Inflammatory macrophage treated with lipopolysaccharide for 4 hours (primary cell): ENCODE measurements at regions not wholly inside any gene's neighbourhood (a gene's known extent, or its start where the extent isn't known, plus 50 kb on each side); places are given as distances from the start of the nearest gene placed in this dataset.

Source experiments
- DNase-seq: peaks from one replicate; pipeline ENCODE4 v3.0.0-alpha.2; 2020

GRCh38 chr4:54914781-54915180 is 210.6 kb downstream of the KDR start:
- no peak for DNase-seq

- DNase-seq: no peak
Observed at GRCh38 chr4:54913751-54914526, 211.5 kb downstream of the KDR start.

DNA sequence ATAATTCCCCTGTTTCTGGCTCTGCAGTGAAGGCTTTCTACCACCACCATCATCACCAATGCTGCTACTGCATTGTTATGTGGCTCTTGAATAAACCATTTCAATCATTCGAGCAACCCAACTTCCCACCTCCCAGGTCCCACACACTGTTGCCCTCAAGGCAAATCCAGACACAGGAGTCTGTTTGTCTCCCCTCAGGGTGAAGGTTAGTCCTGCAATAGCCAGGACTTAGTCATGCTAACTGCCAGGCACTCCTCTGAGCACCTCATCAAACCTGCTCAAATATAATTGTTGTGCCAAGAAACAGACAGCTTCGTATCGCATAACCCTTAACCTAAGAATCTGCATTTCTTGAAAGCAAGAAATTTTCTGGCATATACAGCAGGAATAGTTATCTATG is 213.2 kb downstream of the KDR start:
- DNase-seq: no peak

DNA sequence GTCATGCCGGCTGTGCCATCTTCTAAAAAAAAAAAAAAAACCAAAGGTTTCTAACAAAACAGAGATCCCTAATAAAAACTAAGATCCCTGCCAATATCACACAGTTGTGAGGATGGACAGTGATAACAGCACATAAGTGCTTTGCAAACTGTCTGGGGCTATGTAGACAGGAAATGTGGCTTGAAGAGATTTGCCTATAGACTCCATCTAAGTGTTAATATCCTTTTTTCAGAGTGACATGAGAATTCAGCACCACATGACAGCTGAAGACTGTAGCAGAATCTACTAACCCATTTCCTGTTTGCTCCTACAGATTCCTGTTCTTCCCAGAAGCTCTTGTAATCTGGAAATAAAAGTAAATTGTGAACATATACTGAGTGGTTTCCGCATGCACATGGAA is 215.4 kb downstream of the KDR start:
- DNase-seq: no peak

- no peak for DNase-seq
Observed at GRCh38 chr4:54908763-54909162, 216.6 kb downstream of the KDR start.

- no peak for DNase-seq
Observed at GRCh38 chr4:54904953-54905352, 220.4 kb downstream of the KDR start.

DNA sequence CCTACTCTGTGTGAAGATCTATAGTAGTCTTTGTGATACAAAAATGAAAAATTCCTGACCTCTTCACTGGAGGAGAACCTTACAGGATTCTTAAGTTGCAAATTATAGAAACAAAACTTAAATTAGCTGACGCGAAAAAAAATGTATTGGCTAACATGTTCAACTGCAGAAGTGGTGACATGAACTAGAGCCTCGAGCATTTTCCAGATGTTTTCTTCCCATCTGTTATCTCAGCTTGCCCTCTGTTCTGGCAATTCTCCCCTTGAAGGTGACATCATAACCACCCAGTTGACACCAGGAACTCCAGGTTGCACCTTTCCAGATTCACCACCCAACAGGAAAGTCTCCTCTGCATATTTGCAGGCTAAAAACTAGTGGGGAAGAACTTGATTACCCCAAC is 222.4 kb downstream of the KDR start:
- no peak for DNase-seq

- DNase-seq: no peak
Observed at GRCh38 chr4:54902271-54902670, 223.1 kb downstream of the KDR start.

DNA sequence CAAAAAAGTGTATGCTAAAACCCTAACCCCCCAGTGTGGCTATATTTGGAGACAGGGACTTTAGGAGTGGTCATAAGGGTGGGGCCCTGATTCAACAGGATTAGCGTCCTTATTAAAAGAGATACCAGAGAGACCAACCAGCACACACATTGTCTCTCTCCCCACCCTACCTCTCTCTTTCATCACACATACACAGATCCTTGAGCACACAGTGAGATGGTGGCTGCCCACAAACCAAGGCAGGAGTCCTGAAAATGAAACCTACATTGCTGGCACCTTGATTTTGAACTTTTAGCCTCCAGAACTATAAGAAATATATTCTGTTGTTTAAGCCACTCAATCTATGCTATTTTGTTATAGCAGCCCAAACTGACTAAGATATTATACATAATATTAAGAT is 224.2 kb downstream of the KDR start:
- no peak for DNase-seq

DNA sequence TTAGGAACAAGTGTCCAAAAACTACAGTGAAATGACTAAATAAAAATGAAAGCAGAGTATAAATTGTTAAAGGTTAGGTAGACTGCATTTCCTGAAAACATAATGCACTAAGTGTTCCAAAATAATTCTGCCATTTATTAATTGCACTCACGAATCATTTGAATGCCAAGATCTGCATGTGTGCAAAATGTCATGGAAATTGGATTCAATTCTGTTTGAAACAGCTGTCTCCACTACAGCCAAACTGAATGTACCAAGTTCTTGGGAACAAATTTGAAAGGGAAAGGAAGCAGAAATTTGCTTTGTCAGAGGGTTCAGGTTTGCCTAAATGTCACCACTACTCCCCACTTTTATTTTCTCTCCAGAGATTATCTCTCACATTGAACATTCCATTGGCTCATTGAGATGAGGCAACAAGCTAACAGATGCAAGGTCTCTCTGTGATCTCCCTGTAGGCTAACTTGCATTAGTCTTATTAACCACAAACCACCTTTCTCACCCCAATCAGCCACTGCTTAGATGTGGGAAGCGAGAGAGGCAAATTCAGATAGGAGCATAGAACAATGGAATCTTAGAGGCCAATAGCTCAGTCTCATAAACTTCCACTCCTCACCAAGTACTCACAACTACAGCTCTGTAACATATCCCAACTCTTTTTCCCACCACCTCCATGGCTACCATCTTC is 226.6 kb downstream of the KDR start:
- DNase-seq: no peak

DNA sequence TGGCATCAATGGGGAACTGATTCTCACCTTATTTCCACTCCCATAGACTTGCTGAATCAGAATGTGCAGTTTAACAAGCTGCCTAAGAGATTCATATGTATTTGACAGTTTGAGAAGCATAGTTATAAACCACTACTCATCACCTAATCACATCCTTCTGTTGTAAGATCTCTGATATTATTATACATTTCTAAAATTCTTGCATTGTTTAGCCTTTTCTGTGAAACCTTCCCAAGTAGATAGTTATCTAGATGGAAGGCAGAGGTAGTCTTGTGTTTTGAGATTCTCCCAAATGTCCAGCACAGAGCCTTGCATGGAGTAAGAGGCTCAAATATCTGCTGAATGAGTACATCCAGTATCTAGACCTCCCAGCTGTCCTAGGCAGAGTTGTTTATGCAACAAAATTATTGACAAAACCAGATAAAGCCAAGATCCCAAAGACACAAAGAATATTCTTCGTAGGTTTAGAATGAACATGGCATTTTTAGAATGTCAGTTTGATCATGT is 227.3 kb downstream of the KDR start:
- no peak for DNase-seq

DNA sequence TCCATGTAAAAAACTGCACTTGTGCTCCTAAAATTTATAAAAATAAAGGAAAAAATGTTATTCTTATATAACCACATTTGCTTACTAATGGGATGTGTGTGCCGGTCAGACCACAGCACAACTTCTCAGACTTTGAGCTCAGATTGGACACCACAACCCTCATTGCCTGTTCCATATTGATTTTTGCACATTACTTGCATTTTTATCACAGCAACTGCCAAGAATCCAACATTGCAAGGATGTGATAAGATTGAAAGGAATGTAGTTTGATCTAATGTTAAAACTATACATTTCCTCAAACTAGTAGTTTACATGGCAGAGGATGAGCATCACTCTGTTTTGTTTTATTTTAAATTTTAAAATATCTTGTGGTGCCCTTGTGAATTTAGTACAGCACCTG is 227.8 kb downstream of the KDR start:
- DNase-seq: no peak

GRCh38 chr4:54882616-54883015 is 224.9 kb downstream of the KIT start:
- DNase-seq: no peak

DNA sequence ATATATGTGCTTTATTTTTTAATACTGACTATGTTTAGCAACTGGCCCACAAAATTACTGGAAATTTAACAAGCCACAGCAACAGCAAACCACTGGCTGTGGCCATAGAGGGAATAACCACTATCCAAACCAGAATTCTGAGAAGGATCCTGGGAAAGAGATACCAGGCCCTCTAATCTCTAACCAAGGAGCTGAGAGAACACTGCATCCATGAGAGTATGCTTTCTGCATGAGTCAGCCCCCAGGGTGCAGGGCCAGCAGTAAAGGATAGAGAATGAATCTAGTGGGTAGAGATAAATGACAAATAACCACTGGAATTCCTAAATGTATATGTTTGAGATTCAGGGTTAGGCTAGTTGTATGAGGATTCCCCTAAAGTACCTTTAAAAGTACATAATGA is 221.8 kb downstream of the KIT start:
- no peak for DNase-seq

- DNase-seq: no peak
Observed at GRCh38 chr4:54877006-54877405, 219.2 kb downstream of the KIT start.

- no peak for DNase-seq
Observed at GRCh38 chr4:54872261-54872660, 214.5 kb downstream of the KIT start.

- DNase-seq: no peak
Observed at GRCh38 chr4:54863571-54864255, 206.0 kb downstream of the KIT start.

- DNase-seq: no peak
Observed at GRCh38 chr4:54861201-54861600, 203.4 kb downstream of the KIT start.

DNA sequence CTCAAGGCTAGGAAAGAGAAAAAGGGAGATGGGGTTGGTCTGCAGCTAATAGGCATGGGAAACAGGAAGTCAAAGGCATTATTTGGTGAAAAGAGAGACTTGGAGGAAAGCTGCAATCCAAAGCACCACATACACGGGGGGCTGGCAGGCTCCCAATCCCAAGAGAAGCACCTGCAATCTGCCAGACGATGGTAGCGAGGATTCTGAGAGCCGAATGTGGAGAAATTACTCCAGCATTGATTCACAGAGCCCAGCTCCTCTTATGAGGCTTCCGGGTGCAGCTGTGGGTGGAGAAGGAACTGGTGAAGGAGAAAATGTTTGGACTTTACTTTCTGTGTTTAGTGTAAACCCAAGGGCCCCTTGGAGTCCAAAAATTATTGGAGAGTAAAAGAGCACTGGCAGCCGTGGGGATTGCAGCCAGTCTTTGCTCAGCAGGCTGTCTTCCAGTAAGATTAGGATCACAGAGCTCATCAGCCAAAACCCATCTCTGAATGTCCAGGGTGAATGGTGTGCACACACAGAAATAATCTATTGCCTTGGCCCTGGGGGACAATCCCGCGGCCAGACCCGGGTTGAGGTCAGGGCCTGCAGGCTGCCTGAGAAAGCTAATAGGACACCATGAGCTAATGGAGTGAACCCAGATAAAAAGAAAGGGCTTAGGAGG is 197.6 kb downstream of the KIT start:
- DNase-seq: no peak

DNA sequence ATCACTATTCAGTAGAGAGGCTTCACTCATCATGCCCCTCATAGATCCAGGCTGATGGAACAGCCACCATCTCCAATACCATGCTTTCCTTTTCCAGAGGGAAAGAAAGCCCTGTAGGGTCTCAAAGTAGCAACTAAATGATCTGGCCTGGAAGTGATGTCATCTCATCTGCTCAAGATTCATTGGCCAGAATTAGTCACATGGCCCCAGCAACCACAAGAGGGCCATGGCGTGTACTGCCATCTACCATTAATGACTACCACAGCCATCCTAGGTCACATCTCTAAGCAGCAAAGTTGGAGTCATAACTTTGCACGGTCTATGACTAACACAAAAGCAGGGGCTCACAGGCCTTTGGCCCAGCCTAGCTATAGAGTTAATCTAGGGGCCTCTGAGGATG is 194.8 kb downstream of the KIT start:
- DNase-seq: no peak

- DNase-seq: no peak
Observed at GRCh38 chr4:54852054-54852453, 194.3 kb downstream of the KIT start.

- no peak for DNase-seq
Observed at GRCh38 chr4:54844911-54845310, 187.2 kb downstream of the KIT start.

DNA sequence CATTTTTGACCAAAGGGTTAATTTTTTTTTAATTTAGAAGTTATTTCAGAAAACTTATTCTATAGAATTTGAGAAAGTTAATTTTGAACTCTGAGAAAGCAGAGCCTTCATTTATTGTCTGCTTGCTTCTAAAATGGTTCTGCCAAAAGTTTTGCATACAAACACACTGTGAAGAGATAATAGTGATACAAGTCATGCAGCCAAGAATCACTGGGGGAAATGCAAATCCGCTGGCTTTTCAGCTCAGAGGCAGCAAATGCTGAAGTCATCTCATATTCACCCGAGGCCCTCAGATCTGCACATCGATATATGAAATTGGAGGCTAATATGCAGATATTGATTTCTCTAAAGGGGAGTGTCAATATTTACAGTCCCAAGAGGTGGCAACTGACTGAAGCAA is 186.2 kb downstream of the KIT start:
- DNase-seq: no peak
